ENCODE measurements at regions not wholly inside any gene's neighbourhood (a gene's known extent, or its start where the extent isn't known, plus 50 kb on each side); places are given as distances from the start of the nearest gene placed in this dataset.

DNA sequence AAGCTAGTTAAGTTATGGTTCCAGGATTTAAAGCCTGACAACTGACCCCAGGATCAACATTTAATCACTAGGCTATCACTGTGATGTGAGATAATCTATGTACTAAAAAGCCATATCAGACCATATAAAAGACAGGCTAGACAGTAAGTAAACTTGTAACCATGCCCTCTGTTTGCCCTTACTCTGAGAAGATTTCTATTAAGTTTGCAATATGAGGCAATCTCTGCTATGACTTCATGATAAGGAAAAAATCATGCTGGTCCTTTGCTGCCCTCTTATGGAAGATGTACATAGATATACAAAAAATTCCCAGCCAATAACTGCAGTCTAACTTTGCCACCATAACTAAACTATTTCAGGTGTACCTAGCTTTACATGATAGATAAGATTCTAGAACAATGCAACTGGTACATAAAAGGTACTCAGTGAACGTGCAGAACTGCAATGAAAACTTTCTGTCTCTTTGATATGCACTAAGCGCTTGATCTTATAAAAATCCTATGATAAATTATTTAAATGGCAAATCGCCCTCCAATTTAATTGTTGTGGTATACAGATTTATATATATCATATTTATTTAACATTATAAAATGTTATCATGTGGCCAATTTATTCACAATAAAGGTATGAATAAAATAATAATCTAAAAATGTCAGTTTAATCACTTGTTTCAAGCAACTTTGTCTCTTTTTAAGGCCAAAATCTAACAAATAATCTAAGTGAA, 70.5 kb downstream of the FAM217A start:
- peak; percentile 68 for DNase-seq

DNA sequence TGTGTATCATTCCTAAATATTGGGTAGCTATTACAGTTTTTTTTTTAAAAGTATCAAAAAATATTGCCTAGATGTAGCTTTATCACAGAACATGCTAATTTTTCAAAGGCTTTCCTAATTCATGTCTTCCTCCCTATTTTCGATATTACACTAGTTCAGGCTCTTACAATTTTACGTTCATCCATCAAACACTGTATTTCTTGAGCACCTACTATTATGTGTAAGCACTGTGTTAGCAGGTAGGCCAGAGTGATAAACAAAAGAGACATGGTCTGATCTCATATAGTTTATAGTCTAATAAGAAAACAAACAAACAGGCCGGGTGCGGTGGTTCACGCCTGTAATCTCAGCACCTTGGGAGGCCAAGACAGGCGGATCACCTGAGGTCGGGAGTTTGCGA, 69.5 kb downstream of the FAM217A start:
- DNase-seq = no peak

DNA sequence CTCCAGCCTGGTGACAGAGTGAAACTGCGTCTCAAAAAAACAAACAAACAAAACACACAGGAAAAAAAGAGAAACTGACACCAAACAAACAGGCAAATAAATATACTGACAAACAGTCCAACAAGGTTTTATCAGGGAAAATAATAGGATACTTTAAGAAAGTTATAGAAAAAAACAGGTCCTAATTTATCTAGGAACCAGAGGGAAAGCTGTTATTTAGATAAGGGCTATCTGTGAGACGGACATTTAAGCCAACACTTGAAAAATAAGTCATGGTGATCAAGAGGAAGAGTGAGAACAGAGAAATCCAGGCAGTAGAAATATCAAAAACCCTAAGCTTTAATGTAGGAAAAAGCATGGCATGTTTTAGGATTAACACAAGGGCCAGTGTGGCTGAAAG, 68.9 kb downstream of the FAM217A start:
- no peak for DNase-seq

DNA sequence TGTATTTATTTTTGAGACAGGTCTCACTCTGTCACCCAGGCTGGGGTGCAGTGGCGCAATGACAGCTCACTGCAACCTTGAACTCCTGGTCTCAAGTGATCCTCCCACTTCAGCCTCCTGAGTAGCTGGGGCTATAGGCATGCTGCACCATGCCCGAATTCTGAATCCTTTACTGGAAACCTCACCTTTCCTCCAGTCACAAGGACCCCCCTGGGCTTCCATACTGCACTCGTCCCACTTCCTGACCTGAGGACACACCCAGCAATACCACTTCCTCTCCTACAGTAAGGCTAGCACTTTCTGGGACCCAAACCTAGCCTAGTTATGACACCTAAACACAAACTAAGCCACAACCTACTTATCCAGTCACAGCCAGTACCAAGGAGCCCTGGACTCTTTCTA, 68.2 kb downstream of the FAM217A start:
- DNase-seq = peak; percentile 38

DNA sequence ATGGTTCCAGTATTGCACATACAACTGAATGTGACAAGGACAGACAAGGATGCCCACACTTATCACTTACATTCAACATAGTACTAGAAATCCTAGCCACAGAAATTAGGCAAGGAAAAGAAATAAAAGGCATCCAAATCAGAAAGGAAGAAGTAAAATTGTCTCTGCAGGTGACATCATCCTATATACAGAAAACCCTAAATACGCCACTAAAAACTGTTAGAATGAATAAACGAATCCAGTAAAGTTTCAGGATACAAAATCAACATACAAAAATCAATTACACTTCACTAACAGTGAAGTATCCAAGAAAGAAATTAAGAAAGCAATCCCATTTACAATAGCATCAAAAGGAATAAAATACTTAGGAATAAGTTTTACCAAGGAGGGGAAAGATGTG, 66.1 kb downstream of the FAM217A start:
- no peak for DNase-seq

DNA sequence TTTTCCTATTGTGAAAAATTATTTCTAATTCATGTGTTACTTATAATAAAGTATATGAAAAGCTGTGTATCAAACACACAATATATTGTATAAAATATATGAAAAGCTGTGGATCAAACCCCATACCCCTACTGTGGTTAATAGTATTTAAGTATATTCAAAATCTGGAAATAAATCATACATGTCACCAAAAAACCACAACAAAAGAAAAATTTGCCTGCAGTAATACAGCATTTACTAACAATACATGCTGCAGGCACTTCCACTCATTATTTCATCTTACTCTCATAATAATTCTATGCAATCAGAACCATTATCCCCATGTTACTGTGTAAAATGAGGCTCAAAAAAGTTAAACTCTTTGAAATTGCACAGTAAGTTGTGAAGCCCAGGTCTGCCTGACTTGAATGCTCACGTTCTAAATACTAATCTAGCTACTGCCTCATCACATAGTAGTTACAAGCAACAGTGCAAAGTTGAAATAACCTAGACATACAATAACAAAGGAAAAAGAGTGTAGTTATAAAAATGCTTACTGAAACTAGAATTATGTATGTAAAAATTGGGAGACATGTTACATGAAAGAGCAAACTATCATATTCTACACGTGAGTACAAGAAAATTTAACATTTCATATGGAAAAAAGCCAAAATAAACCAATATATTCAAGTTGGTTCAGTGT, 61.7 kb downstream of the FAM217A start:
- DNase-seq = no peak

DNA sequence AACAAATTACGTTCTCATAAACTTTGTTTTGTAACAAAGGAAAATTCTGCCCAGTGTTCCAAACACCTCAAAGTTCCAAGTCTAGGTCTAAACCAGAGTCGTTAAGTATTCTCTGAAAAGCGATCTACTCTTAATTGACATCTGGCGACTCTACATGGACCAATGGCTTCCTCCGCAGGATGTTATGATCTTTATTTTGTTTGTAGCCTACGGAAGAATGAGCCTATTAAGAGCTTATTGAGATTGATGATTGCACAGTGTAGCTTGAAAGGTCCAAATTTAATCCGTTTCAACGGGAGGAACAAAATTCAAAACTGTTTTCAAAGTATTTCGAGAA, 61.1 kb downstream of the FAM217A start:
- no peak for DNase-seq

DNA sequence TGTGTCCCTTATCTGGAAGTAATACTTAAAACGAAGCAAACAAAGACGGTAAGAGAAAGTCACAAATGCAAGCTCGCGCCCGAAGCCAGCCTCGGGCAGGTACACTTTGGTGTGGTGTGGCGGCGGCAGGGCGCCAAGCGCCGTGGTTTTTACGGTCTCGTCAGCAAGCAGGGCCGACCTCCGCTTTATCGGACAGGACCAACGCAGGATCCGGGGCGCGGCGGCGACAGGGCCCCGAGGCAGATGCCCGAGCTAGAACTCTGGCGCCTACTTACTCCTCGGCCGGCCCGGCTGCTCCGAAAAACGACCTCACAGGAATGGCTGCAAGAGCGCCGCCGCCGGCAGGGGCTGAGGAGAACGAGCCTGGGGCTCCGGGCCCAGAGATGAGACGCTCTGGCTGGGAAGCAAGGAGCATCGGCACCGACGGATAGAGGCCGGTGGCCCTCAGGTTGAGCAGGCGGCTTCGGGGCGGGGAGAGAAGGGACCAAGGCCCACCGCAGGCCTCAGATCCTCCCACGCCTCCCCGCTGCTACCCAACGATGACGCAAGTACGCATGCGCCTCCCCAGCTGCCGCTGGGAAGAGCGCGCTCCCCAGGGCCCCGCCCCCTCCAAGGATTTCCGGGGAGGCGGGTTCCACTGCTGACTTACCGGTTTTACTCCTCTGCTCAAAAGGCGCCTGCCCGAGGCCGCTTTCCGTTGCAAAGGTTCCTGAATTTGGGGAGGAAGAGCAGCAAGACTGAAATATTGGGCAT, 60.6 kb downstream of the FAM217A start:
- peak; percentile 95 for DNase-seq

Data from CD4-positive, alpha-beta T cell treated with Interleukin-12 subunit alpha and Interleukin-12 subunit beta, for 1 hour (primary cell).